CD4-positive, alpha-beta T cell treated with Interleukin-15 for 4 hours (primary cell): ENCODE measurements at regions not wholly inside any gene's neighbourhood (a gene's known extent, or its start where the extent isn't known, plus 50 kb on each side); places are given as distances from the start of the nearest gene placed in this dataset.

Source experiments
- DNase-seq: peaks from one replicate; pipeline ENCODE4 v3.0.0-alpha.2; 2020; ENCODE audit warnings: low spot score

GRCh38 chr15:35857567-35858226 lies 311.7 kb upstream of the DPH6 start:
- no peak for DNase-seq

- no peak for DNase-seq
These were observed 312.7 kb upstream of the DPH6 start for GRCh38 chr15:35858707-35859106.

GRCh38 chr15:35863655-35864054 lies 317.7 kb upstream of the DPH6 start:
- no peak for DNase-seq

- no peak for DNase-seq
These were observed 321.4 kb upstream of the DPH6 start for GRCh38 chr15:35867356-35867755.

DNA sequence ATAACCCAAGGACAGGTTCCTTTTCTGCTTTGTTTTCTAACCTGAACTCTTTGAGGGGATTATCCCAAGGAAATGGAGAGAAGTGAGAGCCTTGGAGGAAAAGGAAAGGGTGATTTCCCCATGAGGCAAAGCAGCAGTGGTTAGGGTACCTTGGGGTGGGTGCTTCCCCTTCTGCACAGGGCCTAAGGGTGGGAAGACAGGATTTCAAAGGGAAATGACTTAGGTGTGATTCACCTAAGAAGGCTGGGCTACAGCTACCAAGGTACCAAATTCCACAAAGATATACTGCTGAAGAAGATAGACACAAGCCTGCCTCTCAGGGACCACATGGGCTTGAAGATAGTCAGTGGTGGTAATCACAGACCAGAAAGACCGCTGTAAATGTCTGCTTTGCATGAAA lies 325.3 kb upstream of the DPH6 start:
- DNase-seq: no peak

DNA sequence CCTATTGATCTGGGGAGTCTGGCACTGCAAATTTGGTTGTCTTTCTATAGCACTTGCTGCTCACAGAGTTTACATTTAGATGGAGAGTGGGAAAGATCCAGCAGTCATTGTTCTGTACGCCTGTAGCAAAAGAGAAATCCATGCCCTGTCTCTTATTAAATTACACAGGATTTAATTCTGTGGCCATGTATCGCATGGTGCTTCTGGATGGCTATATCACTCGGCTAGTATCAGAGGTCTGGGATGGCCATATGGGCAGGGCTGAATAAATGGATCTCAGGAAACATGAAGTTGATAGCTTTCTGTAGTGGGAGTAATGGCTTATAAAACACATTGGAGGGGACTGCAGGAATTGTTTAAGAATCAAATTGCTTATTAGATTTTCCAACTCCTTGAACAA lies 325.8 kb upstream of the DPH6 start:
- DNase-seq: no peak

GRCh38 chr15:35872577-35872976 lies 326.6 kb upstream of the DPH6 start:
- no peak for DNase-seq

GRCh38 chr15:35874260-35874905 lies 328.4 kb upstream of the DPH6 start:
- DNase-seq: no peak

DNA sequence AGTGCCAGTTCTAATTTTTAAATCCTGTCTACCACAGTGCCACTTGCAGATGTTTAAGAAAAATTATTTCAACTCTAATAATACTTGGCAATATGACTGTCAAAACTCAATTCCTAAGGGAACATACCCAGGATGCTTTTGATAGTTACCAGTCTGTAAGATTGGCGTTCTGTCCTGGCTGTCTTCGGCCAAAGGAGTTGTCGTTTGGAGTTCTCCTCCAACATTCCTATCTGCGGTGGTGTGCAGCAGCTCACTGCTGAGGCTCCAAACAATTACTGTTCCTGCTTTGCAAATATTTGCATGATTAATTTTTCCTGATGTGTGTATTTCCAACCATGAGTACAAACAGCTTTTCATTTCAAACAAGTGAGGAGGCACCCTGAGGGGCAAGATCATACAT lies 330.8 kb upstream of the DPH6 start:
- no peak for DNase-seq

DNA sequence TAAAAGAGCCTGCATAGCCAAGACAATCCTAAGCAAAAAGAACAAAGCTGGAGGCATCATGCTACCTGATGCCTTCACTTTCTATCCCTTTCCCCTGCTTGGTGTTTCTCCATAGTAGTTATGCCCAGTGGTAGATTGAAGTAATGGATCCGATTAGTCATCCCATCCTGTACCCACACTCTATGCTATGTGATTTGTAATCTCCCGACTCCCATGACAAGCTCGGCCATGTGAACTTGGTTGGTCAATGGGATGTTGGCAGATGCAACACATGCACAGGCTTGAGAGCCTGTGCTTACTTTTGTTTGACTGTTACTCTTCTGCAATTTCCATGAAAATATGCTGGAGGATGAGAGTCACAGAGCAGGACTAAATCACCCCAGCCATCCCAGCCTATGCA lies 334.9 kb upstream of the DPH6 start:
- no peak for DNase-seq

GRCh38 chr15:35885870-35886269 lies 339.9 kb upstream of the DPH6 start:
- DNase-seq: no peak

GRCh38 chr15:35886765-35887164 lies 340.8 kb upstream of the DPH6 start:
- no peak for DNase-seq

GRCh38 chr15:35888815-35889214 lies 342.9 kb upstream of the DPH6 start:
- DNase-seq: no peak

DNA sequence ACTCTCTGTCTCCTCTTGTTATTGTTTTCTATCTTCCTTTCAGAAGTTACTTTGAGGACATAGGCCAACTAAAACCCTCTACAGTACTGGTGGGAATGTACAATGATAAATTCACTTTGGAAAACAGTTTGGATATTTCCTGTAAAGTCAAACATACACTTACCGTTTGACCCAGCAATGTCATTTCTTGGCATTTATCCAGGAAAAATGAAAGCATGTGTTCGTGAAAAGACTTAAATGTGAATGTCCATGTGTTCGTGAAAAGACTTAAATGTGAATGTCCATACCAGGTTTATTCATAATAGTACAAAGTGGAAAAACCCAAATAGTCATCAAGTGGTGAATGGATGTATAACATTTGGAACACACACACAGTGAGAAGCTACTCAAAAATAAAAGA lies 361.5 kb upstream of the DPH6 start:
- DNase-seq: no peak

GRCh38 chr15:35909414-35909813 lies 363.4 kb upstream of the DPH6 start:
- no peak for DNase-seq

GRCh38 chr15:35910227-35910626 lies 364.3 kb upstream of the DPH6 start:
- no peak for DNase-seq

DNA sequence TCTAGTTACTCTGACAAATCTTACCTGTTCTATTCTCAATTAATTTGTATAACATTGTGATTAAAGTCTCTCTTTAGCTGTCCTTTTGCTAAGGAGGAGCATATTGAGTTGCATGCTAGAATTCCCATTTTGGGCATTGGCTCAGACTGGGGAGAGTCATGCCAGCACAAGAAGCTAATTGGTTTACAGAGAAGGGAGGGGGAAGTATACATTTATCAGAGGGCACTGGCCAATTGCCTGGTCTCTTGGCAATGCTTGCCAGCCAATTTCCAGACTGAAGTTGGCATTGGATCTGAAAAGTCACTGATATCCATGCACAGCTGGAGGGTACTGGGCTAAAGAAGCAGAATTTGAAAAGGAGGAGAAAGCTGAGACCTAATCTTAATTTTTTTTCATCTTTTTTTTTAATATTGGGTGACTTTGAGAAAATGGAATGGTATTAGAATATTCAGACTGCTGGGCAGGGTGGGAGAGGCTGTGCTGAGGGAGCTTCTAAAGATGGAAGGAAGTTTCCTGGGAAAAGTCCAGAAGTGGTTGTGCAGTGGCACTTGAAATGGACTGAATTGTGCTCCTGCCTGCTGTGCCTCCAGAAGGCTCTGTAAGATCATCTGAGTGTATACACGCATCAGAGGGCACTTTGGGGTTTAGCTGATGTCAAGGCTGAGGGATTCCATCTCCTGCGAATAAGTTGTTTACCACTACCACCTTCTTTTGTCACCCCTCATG lies 365.2 kb upstream of the DPH6 start:
- DNase-seq: no peak

GRCh38 chr15:35912196-35912595 lies 366.2 kb upstream of the DPH6 start:
- no peak for DNase-seq

- DNase-seq: no peak
These were observed 368.6 kb upstream of the DPH6 start for GRCh38 chr15:35914573-35914972.

- no peak for DNase-seq
These were observed 375.1 kb upstream of the DPH6 start for GRCh38 chr15:35921046-35921445.

DNA sequence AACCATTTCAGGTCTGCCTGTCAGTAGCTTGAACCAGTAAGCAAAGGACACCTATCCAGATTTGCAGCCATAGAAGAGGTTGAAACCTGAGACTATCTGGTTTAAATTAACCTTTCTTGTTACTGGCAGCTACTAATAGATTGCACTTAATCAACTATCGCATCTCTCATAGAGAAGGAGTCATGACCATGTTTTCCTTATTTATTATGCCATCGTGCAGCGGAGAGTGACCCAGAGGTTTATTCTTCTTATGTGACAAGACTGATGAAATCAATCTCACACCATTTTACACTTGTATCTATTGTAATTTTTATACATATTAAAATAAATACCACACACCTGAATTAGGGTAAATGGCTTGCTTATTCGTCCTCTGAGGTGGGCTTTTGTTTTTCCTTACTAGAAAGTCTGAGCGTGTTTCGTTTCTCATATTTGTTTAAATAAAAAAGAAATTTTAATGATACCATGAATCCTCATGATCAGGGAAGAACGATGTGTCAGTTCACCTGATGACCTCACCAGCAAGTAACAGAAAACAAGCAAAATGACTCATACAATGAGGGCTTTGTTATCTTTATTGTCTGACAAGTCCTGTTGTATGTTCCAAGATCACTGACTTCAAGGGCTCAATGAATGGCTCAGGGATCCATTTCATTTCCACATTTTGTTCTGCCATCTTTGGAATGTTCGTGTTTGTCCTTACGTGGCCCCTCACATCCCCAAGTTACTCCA lies 379.5 kb upstream of the DPH6 start:
- DNase-seq: no peak

DNA sequence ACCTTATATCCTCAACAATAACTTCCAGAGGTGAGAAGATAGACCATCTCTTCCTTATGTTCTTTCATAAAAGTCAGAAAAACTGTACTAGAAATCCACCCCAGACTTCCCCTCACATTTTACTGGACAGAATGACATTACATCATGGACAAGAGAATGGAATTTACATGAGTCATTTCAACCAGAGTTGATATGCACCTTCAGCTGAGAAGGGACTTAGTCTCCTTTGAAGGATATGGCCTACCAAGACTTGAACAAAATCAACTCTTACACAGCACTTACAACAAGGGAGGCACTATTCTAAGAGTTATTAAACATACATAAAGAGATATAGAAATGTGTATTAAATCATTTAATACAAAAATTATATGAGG lies 380.0 kb upstream of the DPH6 start:
- no peak for DNase-seq

- DNase-seq: no peak
These were observed 382.9 kb upstream of the DPH6 start for GRCh38 chr15:35928847-35929246.
